ENCODE measurements at regions not wholly inside any gene's neighbourhood (a gene's known extent, or its start where the extent isn't known, plus 50 kb on each side); places are given as distances from the start of the nearest gene placed in this dataset.

- no peaks in the 10 kb centered on the region for H3K36me3 ChIP-seq
- no peaks in the 10 kb centered on the region for H3K27me3 ChIP-seq
- no peak for TF ChIP-seq POLR2A (IDR thresholded peaks at IDR 0.05)
- TF ChIP-seq, protein P1, sequence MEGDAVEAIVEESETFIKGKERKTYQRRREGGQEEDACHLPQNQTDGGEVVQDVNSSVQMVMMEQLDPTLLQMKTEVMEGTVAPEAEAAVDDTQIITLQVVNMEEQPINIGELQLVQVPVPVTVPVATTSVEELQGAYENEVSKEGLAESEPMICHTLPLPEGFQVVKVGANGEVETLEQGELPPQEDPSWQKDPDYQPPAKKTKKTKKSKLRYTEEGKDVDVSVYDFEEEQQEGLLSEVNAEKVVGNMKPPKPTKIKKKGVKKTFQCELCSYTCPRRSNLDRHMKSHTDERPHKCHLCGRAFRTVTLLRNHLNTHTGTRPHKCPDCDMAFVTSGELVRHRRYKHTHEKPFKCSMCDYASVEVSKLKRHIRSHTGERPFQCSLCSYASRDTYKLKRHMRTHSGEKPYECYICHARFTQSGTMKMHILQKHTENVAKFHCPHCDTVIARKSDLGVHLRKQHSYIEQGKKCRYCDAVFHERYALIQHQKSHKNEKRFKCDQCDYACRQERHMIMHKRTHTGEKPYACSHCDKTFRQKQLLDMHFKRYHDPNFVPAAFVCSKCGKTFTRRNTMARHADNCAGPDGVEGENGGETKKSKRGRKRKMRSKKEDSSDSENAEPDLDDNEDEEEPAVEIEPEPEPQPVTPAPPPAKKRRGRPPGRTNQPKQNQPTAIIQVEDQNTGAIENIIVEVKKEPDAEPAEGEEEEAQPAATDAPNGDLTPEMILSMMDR (IDR thresholded peaks at IDR 0.05) = no peak
- no peak for DNase-seq
- H3K27ac ChIP-seq = no peak overlapping the region
- H3K4me1 ChIP-seq = no peaks in the 10 kb centered on the region
- H3K4me3 ChIP-seq = no peak overlapping the region
- no peaks in the 10 kb centered on the region for H3K9me3 ChIP-seq
These were observed 746.6 kb downstream of the TAF11L14 start for GRCh38 chr5:18380729-18381362.

DNA sequence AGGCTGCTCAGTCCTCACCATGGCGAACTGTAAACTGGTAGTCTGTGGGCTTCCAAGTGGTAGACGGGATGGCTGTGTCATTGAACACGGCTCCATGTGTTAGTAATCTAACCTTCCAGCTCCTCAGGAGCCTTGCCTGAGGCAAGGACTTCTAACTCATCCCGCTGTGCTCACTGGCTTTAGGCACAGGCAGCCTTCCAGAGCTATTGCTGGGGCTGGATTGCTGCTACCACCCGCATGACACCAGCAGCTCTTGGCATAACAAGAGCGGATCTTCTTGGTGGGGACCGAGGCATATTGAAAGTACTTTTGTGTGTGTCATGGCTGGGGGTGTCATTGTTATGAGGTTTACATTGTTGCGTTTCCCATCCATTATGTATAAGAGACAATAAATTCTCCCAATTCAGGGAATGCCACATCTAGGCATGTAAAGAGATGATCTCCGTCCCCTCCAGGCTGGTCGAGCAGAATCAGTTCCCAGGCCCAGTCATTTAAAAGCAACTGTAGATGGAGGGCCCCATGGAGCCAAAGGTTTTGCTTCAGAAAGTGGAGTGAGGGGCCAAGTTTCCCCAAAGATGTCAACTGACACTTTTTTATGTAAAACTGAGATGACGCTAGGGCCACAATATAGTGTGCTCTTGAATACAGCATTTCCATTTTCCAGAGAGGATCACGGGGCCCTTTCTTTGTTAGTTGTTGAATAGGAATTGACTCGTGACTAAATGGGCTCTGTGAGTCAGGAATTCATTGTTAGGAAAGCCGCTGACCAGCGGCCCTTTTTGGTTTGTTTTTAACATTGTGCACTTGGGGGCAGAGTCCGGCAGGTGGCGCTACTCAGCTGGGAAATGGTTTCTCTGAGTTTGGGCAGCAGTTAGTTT is 759.5 kb downstream of the TAF11L14 start:
- no peaks in the 10 kb centered on the region for H3K4me1 ChIP-seq
- H3K27ac ChIP-seq = no peak overlapping the region
- no peaks in the 10 kb centered on the region for H3K36me3 ChIP-seq
- TF ChIP-seq, protein P1 (IDR thresholded peaks at IDR 0.05) = peak in 4 of 6 experiments; percentile 28 to 63 (median 42)
- no peak for TF ChIP-seq POLR2A (IDR thresholded peaks at IDR 0.05)
- no peaks in the 10 kb centered on the region for H3K9me3 ChIP-seq
- peak in 2 of 3 donors; percentile 23 to 58 for DNase-seq
- H3K4me3 ChIP-seq = no peak overlapping the region
- no peaks in the 10 kb centered on the region for H3K27me3 ChIP-seq

GRCh38 chr5:18394443-18394804 is 760.2 kb downstream of the TAF11L14 start:
- no peaks in the 10 kb centered on the region for H3K36me3 ChIP-seq
- no peak for DNase-seq
- TF ChIP-seq, protein P1 (IDR thresholded peaks at IDR 0.05) = no peak
- no peak for TF ChIP-seq POLR2A (IDR thresholded peaks at IDR 0.05)
- no peaks in the 10 kb centered on the region for H3K27me3 ChIP-seq
- no peaks in the 10 kb centered on the region for H3K4me1 ChIP-seq
- no peak overlapping the region for H3K27ac ChIP-seq
- no peak overlapping the region for H3K4me3 ChIP-seq
- no peaks in the 10 kb centered on the region for H3K9me3 ChIP-seq

DNA sequence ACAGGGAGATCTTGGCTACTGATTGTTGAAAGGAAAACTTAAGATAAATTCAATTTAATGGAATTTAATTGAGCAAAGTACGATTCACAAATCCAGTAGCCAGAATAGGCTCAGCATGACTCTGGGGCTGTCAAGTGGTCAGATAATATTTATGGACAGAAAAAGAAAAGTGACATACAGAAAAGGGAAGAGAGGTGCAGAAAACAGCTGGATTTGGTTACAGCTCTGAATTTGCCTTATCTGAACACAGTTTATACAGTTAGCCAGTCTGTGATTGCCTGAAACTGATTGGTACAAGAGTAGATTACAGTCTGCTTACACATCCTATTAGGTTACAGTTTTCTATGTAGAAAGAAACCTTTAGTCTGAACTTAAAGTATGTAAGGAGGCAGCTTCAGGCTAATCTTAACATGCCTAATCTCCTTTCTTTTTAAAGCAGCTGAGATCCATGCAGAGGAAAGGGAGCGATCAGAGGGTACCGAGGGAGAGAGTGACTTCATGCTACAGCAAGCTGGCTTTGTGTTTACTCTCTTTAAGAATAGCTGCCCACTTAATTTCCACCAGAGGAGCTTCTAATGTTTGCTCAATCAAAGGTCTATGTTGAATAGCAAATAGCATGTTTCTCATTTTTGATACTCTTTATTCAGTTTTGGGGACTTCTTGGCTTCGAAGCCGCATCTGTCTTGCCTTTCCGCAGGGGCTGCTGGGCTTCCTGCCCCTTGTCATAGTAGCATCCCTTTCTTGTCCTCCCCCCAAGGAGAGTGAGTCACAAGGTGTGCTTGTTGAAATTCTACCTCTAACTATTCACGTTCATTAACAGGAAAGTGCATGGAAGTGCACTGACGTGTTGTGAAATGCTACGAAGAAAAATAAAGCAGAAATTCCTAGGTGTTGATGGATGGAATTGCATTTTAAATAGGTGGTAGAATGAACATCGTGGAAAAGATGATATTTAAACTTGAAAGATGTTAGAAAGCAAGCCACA is 761.2 kb downstream of the TAF11L14 start:
- H3K36me3 ChIP-seq = no peaks in the 10 kb centered on the region
- H3K27me3 ChIP-seq = no peaks in the 10 kb centered on the region
- no peaks in the 10 kb centered on the region for H3K4me1 ChIP-seq
- no peaks in the 10 kb centered on the region for H3K9me3 ChIP-seq
- H3K4me3 ChIP-seq = no peak overlapping the region
- TF ChIP-seq, protein P1 (IDR thresholded peaks at IDR 0.05) = no peak
- TF ChIP-seq POLR2A (IDR thresholded peaks at IDR 0.05) = no peak
- no peak for DNase-seq
- no peak overlapping the region for H3K27ac ChIP-seq

- DNase-seq = no peak
- no peaks in the 10 kb centered on the region for H3K4me1 ChIP-seq
- TF ChIP-seq POLR2A (IDR thresholded peaks at IDR 0.05) = no peak
- TF ChIP-seq, protein P1 (IDR thresholded peaks at IDR 0.05) = no peak
- no peak overlapping the region for H3K27ac ChIP-seq
- H3K4me3 ChIP-seq = no peak overlapping the region
- no peaks in the 10 kb centered on the region for H3K36me3 ChIP-seq
- no peaks in the 10 kb centered on the region for H3K27me3 ChIP-seq
- H3K9me3 ChIP-seq = no peaks in the 10 kb centered on the region
These were observed 763.1 kb downstream of the TAF11L14 start for GRCh38 chr5:18397371-18397770.

Measured in Peyer's patch (tissue), 4 donors.